HG02571 (cell line): ENCODE measurements at regions not wholly inside any gene's neighbourhood (a gene's known extent, or its start where the extent isn't known, plus 50 kb on each side); places are given as distances from the start of the nearest gene placed in this dataset.

Experiments
- ATAC-seq: cut with Tn5 transposase; IDR thresholded peaks from one replicate; pipeline ENCODE4 v1.9.1; 2021; ENCODE audit warnings: mild to moderate bottlenecking, moderate library complexity; ENCODE audit not compliant: unreplicated experiment

- no peak for ATAC-seq
These were observed 54.8 kb downstream of the NOG start for GRCh38 chr17:56648321-56648720.

- ATAC-seq = no peak
These were observed 55.3 kb downstream of the NOG start for GRCh38 chr17:56648806-56649205.

- no peak for ATAC-seq
These were observed 59.1 kb downstream of the NOG start for GRCh38 chr17:56652628-56653027.

GRCh38 chr17:56653877-56654276, 60.4 kb downstream of the NOG start:
- peak; percentile 91 for ATAC-seq

- ATAC-seq = no peak
These were observed 63.3 kb downstream of the NOG start for GRCh38 chr17:56656701-56657327.

- no peak for ATAC-seq
These were observed 65.1 kb downstream of the NOG start for GRCh38 chr17:56658648-56659047.

GRCh38 chr17:56659622-56660021, 66.1 kb downstream of the NOG start:
- ATAC-seq = no peak

- no peak for ATAC-seq
These were observed 68.4 kb downstream of the NOG start for GRCh38 chr17:56661906-56662305.

GRCh38 chr17:56665864-56666263, 72.4 kb downstream of the NOG start:
- ATAC-seq = no peak

GRCh38 chr17:56667925-56668458, 74.5 kb downstream of the NOG start:
- ATAC-seq = no peak

GRCh38 chr17:56672195-56672594, 78.7 kb downstream of the NOG start:
- no peak for ATAC-seq

GRCh38 chr17:56674401-56674925, 81.0 kb downstream of the NOG start:
- no peak for ATAC-seq

- ATAC-seq = no peak
These were observed 82.6 kb downstream of the NOG start for GRCh38 chr17:56675876-56676660.

GRCh38 chr17:56676810-56677209, 83.3 kb downstream of the NOG start:
- ATAC-seq = no peak

- no peak for ATAC-seq
These were observed 85.0 kb downstream of the NOG start for GRCh38 chr17:56678249-56679114.

GRCh38 chr17:56679115-56679776, 85.7 kb downstream of the NOG start:
- no peak for ATAC-seq

GRCh38 chr17:56679777-56680422, 86.4 kb downstream of the NOG start:
- no peak for ATAC-seq

- no peak for ATAC-seq
These were observed 87.2 kb downstream of the NOG start for GRCh38 chr17:56680676-56681075.

GRCh38 chr17:56681561-56682266, 88.2 kb downstream of the NOG start:
- ATAC-seq = no peak
